GM18909 (cell line): ENCODE measurements at regions not wholly inside any gene's neighbourhood (a gene's known extent, or its start where the extent isn't known, plus 50 kb on each side); places are given as distances from the start of the nearest gene placed in this dataset.

Experiments
- ATAC-seq: cut with Tn5 transposase; IDR thresholded peaks from one replicate; pipeline ENCODE4 v1.9.1; 2021; ENCODE audit warnings: mild to moderate bottlenecking; ENCODE audit not compliant: unreplicated experiment, poor library complexity

DNA sequence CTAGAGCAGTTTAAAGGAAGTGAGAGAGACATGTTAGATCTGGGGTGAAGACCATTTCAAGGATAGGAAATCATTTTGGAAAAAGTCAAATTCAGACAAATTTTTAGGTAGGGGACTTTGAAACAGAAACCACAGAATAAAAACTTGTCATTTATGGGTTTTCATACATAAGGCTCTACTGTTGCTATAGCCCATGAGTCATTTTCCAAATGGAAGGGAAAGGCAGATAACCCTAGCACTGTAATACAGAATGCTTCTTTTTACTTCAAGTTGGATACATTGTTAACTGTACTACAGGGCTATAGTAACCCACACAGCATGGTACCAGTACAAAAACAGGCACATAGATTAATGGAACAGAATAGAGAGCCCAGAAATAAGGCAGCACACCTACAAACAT, 455.4 kb downstream of the EBF1 start:
- ATAC-seq: no peak

DNA sequence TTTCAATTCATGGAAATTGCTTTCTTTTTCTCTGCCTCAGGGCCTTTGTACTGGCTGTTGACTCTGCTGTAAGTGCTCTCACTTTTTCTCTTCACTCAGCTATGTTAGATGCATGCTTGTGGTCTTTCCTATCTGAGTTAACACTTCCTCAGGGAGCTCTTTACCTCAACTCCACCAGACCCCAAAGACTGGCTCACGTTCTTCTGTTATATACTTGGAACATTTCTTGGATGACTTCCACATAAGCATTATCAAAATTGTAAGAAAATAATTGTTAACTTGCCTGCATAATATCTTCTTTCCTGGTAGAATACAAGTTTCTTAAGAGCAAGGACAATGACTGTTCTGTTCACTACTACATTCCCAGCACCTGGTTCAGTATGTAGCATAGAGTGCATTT, 455.9 kb downstream of the EBF1 start:
- no peak for ATAC-seq

DNA sequence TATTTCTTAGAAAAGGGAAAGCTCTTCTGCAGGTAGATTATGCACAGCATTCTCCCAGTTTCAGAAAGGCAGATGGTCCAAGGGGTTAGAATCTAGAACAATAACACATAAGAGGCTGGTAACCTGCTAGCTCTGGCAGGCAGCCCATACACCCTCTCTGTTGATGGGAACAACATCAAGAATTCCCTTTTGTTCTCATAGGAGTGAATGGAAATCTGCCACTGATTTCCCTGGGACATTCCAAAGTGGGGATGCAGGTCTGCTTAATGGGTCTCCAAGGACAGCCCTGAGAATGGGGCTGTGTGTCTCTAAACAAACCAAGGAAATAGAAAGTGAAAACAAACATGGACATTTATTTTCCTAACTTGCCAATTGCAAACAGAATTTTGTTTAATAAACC, 456.8 kb downstream of the EBF1 start:
- ATAC-seq: no peak

DNA sequence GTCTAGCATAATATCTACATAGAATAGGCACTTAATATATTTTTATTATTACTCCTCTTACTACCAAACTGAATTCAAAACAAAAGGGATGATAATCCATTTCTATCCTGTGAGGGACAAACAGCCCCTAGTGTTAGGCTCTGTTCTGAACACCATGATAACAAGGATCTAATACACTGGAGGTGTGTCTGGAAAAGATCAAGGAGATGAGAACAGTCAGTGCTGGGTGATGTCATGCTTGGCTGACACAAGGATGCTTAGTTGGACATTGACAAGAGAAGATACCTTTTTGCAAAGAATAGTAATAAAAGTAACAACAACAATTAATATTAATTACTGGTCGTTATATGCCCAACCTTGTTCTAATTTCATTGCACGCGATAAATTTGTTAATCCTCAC, 458.7 kb downstream of the EBF1 start:
- ATAC-seq: no peak

DNA sequence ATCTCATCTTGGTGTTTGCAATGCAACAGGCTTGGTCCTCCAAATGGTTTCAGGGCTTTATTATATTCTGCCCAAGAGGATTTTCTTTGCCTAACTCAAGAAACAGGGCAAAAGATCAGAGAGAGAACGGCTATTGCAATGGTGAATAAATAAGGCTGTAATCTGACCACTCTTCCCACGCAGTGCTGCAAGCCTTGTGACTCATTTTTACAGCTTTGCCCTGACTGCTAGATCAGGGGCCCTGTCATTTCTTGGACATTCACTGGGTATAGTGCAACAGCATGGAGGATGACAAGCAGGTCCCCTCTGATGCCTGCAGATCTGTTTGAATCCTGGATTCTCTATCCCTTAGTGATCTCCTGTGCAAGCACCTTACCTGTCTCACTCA, 459.1 kb downstream of the EBF1 start:
- ATAC-seq: no peak

DNA sequence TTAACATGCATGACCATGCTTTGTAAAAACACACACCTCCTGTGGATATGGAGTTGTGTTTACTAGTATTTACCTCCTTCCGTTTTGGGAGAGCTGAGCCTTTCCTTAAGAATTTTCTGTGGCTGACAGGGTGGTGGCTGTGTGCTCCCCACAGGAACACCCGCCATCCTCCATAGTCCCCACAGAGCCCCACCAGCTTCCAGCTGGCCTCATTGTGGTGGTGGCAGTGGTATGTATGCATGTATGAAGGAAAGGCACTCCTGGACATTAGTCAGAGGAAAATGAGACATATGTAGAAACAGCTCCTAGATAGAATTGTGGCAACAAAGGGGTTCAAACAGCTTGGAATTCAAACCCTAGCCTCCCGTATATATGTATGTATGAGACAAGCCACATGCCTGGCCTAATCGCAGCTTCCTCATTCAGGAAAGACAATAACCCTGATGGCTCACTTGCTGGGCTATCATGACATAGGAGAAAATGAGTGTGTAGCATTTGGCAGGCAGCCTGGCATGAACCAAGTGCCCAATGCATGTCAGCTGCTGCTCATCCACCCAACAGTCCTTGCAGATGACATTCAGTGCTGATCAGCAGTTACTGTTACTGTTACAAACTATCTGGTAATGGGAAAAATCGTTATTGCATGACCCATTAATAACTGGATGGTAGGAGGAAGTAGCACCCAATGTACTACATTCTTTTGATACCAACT, 459.7 kb downstream of the EBF1 start:
- ATAC-seq: no peak

DNA sequence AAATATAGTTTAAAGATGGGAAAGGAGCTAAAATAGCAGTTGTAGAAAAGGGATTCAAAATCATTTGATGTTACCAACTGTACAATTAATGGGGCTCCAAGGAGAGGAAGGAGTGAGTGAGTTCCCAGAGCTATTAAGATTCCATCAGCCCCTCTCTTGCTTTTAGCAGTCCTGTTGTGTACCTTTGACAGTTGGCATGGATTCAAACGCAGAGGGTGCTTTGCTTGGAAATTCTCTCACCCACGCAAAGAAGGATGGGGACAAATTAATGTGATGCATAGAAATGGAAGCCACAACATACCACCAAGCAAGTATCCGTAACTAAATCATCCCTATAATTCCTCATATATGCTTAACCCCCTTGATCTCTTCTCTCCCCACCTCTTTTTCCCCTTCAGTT, 461.3 kb downstream of the EBF1 start:
- ATAC-seq: no peak

DNA sequence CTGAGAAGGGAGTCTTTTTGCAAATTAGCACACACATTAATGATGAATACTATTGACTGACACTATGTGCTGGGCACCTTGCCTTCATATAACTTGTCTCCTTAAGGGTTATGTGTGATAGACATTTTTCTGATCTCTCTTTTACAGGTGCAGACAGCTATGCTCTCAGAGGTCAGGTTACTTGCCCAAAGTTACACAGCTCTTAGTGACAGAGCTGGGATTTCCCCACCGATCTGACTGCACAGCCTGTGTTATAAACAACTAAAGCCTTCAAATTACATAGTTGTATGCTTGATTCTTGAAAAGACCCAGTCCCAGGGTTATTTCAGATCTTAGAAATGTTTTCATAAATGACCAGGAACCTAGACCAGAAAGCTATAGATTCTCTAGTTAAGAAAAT, 462.7 kb downstream of the EBF1 start:
- no peak for ATAC-seq

DNA sequence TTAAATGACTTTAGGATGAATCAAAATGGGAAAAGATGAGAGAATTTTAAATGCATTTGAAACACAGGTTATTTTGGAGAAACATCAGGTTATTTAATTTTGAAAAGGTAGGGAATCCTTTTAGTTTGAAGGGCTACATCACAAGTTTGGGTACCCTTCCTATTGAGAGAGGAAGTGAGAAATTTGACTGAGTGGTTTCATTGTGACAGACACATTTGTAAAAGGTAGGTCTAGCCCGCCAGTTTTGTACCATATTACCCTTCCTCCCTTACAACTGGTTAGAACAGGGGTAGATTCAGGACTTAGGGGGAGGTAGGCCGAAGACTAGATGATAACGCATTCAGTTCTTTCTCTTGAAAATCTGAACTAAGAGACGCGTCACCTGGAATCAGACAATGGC, 464.2 kb downstream of the EBF1 start:
- no peak for ATAC-seq

DNA sequence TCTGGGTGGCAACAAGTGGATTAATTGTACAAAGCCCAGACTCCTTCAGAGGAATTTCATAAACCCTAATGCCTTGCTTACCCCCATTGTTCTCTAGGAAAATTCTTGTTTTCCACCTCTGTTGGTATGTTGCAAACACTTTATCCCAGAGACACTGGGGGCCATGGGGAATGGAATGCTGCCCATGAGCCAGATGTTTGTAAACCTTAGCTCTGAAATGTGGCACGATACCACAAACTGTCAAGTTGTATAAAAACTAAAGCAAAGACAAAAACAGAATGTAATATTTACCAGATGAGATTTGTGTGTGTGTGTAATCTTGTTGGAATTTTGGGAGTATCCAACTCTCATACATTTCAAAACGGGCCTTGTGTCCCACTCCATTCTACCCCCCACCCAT, 465.0 kb downstream of the EBF1 start:
- ATAC-seq: no peak

DNA sequence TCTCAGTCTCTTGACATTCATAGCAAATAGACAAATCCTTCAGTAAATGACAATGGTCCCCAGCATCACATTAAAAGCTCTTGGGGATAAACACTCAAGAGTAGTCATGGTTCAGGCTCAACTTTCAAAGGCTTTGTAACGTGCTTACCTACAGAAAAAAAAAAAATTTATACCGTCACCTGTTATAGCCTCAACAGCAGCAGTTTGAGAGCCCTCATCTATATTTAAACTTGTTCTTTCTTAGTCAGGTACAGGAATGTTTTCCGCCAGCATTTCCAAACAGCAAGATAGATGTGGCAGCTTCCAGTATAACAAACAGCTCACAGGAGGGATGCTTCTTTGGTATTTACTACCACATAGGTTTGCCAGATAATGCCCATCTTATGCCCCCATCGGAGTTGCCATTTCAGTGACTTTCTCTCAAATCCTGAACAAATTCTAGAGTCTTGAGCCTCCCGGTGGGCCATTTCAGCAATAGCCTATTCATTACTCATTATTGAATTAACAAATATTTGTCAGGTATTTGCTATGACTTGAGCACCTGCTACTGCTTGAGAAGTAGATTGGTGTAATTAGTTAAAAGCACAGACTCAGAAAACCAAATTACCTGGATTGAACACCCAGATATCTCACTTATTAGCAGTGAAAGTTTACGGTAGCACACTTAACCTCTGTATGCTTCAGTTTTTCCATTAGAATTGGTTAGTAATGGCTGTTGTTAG, 470.0 kb downstream of the EBF1 start:
- ATAC-seq: no peak

DNA sequence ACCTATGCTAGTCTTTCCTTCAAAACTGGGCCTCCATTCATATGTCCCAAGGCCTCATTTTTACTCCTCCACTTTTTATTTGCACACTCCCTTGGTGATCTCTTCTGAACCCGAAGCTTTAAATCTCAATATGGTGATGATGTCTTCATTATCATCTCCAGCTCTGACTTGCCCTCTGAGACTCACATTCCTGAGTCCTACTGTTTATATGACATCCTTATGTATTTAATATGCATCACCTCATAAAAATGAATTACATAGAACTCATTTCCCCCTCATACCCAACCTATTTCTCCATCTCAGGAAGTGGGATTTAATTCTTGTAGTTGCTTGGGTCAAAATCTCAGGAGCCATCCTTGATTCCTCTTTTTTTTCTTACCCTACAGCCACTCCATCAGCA, 473.0 kb downstream of the EBF1 start:
- ATAC-seq: no peak

DNA sequence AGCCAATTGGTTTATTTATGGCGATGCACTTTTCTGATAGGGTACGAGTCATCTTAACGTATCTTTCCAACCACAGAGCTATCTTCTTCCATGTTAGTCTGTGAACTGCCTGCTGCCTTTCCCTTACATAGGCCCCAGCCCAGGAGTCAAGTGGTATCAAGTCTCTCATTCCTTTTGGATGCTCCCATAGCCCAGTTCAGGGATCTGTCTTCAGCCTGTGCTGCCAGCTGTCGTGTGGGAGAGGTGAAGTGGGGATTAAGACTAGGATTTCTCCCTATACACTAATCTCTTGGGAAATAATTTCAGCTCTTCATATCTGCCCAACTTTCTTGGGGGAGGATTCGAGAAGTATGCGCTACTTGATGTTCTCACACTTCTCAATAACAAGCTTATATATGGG, 475.7 kb downstream of the EBF1 start:
- ATAC-seq: no peak

DNA sequence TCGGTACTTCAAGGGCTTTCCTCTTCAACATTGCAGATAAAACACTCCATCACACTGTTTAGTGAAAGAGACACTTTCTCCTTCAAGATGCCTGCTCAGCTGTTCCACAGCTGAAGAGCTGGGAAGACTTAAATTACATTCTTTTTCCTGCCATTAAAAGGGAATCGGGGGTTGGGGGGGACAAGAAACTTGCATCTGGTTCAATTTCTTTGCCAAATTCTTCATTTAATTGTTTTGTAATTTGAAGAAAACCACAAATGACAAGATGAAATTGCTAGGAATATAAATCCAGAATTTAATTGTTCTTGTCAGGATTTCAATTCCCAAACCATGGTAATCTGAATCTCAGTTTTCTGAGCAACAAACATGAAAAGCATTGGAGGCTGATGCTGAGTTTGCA, 478.3 kb downstream of the EBF1 start:
- no peak for ATAC-seq

DNA sequence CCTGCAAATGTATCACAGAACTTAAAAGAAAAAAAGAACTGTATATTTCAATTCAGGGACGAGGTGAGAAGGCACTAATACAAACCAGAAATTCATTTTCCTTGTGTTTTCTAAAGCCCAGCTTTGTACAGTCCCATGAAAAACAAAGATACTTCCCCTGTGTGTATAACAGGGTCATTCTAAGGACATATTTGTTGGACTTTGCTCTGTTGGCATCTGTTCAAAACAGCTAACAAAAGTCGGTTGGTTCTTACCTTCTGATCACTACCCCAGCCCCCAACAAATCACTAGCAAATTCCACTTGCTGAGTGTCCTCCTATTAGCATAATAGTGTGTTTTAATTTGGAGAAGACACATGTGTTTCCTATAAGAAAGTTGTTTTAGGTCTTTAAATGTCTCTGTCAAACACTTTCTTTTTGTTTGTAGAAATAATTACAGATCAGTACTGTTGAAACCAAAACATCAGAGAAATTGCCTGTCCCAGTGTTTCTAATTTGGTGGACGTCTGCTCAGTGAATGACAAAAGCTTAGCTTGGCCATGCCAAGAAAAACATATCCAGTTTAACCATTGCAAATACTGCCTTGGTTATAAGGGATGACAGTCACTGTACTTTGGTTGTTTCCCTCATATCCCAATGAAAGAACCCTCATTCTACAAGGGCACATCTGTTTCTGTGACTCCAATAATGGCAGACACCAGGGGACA, 480.5 kb downstream of the EBF1 start:
- no peak for ATAC-seq

DNA sequence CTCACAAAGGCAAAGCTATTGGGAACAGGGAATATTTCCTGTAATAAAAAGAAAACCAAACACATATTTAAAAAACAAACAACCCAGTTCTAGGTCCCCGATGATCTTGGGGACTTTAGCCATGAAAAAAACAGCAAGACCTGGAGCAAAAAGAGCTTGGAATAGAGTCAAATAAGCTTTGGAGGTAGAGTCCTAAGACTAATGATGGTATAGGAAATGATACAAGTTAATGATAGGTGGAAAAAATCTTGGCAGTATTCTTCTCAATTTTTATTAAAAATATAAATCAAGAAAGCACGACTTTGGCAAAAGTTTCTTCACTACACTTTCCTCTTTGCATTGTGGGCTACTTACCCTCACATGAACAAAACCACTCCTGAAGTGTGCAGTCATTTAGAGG, 481.5 kb downstream of the EBF1 start:
- ATAC-seq: no peak

DNA sequence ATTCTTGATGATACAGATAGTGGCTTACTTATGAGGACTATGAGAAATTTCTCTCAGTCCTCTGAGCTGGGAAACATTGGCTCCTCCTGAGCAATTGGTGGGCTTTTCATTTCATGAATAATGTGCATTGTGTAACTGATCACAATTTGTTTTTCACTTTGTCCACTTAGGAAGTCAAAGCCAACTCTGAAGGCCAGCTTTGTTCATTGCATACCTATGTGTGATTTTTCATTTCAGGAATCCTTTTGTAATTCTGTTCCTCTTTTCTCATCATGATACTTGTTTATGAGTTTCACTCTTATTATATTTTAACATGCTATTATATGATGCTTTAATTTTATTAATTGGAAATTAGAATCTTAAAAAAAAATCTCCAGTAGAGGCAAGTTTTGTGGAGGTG, 483.0 kb downstream of the EBF1 start:
- no peak for ATAC-seq

DNA sequence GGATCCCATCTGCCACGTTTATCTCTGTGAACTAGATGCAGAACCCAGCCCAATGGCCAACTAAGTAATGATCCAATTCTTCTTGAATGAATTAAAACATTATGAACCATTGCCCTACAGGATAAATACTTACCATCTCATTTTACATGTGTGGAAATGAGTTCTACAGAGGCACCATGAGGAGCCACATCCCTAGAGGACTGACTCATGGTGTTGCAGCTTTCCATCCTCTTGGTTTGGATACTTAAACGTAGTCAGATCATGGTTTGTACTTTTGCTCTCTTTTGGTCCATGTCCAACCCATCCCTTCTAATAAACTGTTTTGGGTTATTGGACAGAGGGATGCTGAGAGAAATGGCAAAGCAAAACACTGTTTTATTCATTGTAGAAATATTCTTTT, 484.8 kb downstream of the EBF1 start:
- ATAC-seq: no peak

DNA sequence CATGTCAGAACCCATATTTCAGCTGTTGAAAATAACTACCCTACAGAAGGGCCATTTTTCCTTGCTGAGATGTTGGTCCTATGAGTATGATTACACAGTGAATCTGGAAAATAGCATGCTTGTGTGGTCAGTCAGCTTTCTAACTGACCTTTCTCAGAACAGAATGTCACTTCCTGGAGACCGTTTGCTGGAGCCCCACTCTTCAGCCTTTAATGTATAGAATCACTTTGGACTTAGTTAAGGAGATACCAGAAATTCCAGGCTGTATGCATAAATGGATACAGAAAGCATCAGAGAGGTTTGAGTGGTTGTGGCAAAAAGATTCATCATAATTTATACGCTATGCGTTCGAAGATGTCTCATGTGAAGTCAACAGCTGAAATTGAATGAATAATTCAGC, 488.1 kb downstream of the EBF1 start:
- ATAC-seq: no peak

DNA sequence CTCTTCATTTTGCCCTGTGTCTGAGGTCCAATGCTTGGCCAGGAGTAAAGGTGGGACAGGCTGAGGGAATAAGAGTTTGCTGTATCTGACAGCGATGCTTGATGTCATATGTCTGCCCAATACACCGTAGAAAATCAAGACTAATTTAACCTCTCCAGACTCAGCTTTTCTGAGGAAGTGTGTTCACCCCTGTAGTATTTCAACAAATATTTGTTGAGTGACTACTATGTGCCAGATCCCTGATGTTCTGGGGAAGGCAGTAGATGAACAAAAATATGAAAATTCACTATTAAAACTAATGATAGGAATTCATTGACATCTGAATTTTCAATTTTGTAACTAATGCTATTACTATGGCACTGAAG, 489.7 kb downstream of the EBF1 start:
- no peak for ATAC-seq

DNA sequence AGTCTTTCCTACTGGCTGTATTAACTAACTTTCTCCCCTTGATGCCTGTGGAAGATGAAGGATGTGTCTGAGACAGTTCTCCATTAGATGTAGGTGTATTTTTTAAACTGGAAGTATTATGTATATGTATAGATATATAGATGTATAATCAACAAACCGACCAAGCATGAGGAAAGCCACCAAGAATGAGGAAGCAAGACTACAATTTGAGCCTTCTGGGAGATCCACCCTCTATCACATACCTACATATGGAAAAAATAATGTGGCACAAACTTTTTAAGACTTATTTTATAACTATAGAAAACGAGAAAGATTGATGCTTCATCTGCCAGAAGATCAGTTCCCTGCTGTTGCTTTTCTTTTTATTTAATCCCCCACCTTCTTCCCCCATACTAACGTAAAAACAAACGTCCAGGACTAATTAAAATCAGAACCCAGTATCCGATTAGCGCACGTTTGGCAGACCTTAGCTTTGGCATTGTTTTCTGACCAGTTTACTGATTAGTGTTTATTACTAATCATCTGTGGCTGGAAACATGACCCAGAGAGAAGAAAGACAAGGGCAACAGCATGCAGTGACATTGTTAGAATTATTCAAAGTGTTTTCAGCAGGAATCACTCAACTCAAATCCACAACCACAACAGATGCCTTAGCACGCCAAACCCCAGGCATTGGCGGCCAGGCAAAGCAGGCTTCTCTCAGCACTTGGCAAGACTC, 490.2 kb downstream of the EBF1 start:
- no peak for ATAC-seq
